Activated CD4-positive, alpha-beta T cell treated with anti-CD3 and anti-CD28 coated beads for 4 hours (primary cell): ENCODE measurements at regions not wholly inside any gene's neighbourhood (a gene's known extent, or its start where the extent isn't known, plus 50 kb on each side); places are given as distances from the start of the nearest gene placed in this dataset.

Experiments used
- DNase-seq, 2 donors: peaks; one replicate each; pipeline ENCODE4 v3.0.0-alpha.2; 2020

- no peak for DNase-seq
These were observed 131.1 kb upstream of the TBX20 start for GRCh38 chr7:35384761-35385700.

- DNase-seq = no peak
These were observed 126.9 kb upstream of the TBX20 start for GRCh38 chr7:35380739-35381224.

- no peak for DNase-seq
These were observed 125.6 kb upstream of the TBX20 start for GRCh38 chr7:35379481-35379880.

- DNase-seq = no peak
These were observed 121.6 kb upstream of the TBX20 start for GRCh38 chr7:35375516-35375915.

- no peak for DNase-seq
These were observed 121.0 kb upstream of the TBX20 start for GRCh38 chr7:35374858-35375257.

- no peak for DNase-seq
These were observed 117.3 kb upstream of the TBX20 start for GRCh38 chr7:35371221-35371620.

- DNase-seq = no peak
These were observed 116.8 kb upstream of the TBX20 start for GRCh38 chr7:35370687-35371086.

GRCh38 chr7:35366167-35367155 lies 112.6 kb upstream of the TBX20 start:
- DNase-seq = no peak

GRCh38 chr7:35365523-35365922 lies 111.6 kb upstream of the TBX20 start:
- no peak for DNase-seq

GRCh38 chr7:35362341-35362740 lies 108.4 kb upstream of the TBX20 start:
- DNase-seq = no peak

- no peak for DNase-seq
These were observed 105.5 kb upstream of the TBX20 start for GRCh38 chr7:35359423-35359822.

- DNase-seq = no peak
These were observed 102.6 kb upstream of the TBX20 start for GRCh38 chr7:35356495-35356894.

- DNase-seq = no peak
These were observed 102.0 kb upstream of the TBX20 start for GRCh38 chr7:35355911-35356310.

- DNase-seq = no peak
These were observed 101.3 kb upstream of the TBX20 start for GRCh38 chr7:35355199-35355598.

- DNase-seq = no peak
These were observed 99.6 kb upstream of the TBX20 start for GRCh38 chr7:35353481-35353880.

- no peak for DNase-seq
These were observed 97.6 kb upstream of the TBX20 start for GRCh38 chr7:35351466-35351865.

- no peak for DNase-seq
These were observed 94.9 kb upstream of the TBX20 start for GRCh38 chr7:35348611-35349400.

- DNase-seq = no peak
These were observed 88.9 kb upstream of the TBX20 start for GRCh38 chr7:35342786-35343185.

- no peak for DNase-seq
These were observed 85.9 kb upstream of the TBX20 start for GRCh38 chr7:35339811-35340210.

- no peak for DNase-seq
These were observed 82.5 kb upstream of the TBX20 start for GRCh38 chr7:35336444-35336843.

GRCh38 chr7:35334506-35334905 lies 80.6 kb upstream of the TBX20 start:
- no peak for DNase-seq

- no peak for DNase-seq
These were observed 79.4 kb upstream of the TBX20 start for GRCh38 chr7:35333265-35333664.
